OCI-LY7 (cell line): ENCODE measurements at regions not wholly inside any gene's neighbourhood (a gene's known extent, or its start where the extent isn't known, plus 50 kb on each side); places are given as distances from the start of the nearest gene placed in this dataset.

Experiments
- EZH2phosphoT487 ChIP-seq: fragments of 200-600 bp; sonication (generic); IDR thresholded peaks from 2 replicates; pipeline ENCODE4 v1.6.1; 2018; ENCODE audit warnings: low read depth, borderline replicate concordance, mild to moderate bottlenecking, mixed run types, antibody characterized with exemption, low read length, moderate library complexity, mixed read lengths
- TF ChIP-seq, protein P1 (sequence below): fragments of 200-600 bp; sonication (generic); conservative IDR thresholded peaks from 2 replicates; pipeline ENCODE4 v1.5.1; 2014; ENCODE audit warnings: mild to moderate bottlenecking, antibody characterized with exemption, low read length, moderate library complexity, mixed read lengths

DNA sequence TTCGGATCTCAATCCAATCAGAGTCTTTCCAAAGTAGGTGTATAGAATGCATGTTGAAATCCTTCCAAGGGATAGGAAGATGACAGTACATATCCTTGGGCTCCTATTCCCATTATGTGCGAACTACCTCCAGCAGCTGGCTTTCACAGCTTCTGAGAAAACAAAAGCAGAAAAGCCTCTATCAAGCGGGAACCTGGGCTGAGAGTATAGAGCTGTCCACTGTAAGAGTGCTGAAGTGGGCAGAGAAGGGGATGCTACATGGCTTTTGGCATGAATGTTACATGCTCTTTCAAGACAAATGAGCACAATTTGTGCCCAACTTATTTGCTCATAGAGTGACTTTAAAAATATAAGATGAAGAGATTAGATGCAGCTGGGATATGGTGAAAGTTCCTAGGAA, 993.5 kb downstream of the CDH8 start:
- TF ChIP-seq, protein P1, sequence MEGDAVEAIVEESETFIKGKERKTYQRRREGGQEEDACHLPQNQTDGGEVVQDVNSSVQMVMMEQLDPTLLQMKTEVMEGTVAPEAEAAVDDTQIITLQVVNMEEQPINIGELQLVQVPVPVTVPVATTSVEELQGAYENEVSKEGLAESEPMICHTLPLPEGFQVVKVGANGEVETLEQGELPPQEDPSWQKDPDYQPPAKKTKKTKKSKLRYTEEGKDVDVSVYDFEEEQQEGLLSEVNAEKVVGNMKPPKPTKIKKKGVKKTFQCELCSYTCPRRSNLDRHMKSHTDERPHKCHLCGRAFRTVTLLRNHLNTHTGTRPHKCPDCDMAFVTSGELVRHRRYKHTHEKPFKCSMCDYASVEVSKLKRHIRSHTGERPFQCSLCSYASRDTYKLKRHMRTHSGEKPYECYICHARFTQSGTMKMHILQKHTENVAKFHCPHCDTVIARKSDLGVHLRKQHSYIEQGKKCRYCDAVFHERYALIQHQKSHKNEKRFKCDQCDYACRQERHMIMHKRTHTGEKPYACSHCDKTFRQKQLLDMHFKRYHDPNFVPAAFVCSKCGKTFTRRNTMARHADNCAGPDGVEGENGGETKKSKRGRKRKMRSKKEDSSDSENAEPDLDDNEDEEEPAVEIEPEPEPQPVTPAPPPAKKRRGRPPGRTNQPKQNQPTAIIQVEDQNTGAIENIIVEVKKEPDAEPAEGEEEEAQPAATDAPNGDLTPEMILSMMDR: no peak
- no peak for TF ChIP-seq EZH2phosphoT487
